Peyer's patch (tissue), 4 donors: ENCODE measurements at regions not wholly inside any gene's neighbourhood (a gene's known extent, or its start where the extent isn't known, plus 50 kb on each side); places are given as distances from the start of the nearest gene placed in this dataset.

Source experiments
- POLR2A ChIP-seq, 2 donors: fragments of 450-650 bp; IDR thresholded peaks; one replicate each; pipeline ENCODE4 v1.5.1; 2017; ENCODE audit warnings: antibody characterized with exemption in 2 of 2, mild to moderate bottlenecking in 2 of 2, moderate library complexity in 2 of 2
- TF ChIP-seq, protein P1 (sequence below), 6 experiments: fragments of 450-650 bp in 4 of 6; fragments of 200-600 bp in 2 of 6; sonication (generic) in 1 of 6; IDR thresholded peaks; one replicate each; pipeline ENCODE4 v1.5.1; 2017 to 2019; ENCODE audit warnings: antibody characterized with exemption in 6 of 6, mild to moderate bottlenecking in 3 of 6, moderate library complexity in 1 of 6

DNA sequence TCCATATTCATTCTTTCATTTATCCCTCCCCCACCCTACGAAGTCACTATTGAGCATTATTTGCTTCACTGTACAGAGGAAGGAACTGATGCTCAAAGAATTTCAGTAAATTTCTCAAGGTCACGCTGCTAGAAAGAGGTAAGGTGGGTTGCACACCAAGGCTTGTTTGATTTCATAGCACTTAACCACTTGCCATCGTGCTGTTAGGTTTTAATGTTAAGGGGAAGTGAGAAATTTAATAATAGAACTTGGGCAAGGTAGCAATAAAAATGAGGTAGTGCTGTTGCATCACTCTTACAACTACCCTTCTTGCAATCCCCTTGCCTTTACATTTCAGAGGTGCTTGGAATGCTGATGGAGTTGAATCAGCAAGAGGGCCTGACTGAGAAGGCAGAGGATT is 343.1 kb downstream of the MID1IP1 start:
- TF ChIP-seq, protein P1, sequence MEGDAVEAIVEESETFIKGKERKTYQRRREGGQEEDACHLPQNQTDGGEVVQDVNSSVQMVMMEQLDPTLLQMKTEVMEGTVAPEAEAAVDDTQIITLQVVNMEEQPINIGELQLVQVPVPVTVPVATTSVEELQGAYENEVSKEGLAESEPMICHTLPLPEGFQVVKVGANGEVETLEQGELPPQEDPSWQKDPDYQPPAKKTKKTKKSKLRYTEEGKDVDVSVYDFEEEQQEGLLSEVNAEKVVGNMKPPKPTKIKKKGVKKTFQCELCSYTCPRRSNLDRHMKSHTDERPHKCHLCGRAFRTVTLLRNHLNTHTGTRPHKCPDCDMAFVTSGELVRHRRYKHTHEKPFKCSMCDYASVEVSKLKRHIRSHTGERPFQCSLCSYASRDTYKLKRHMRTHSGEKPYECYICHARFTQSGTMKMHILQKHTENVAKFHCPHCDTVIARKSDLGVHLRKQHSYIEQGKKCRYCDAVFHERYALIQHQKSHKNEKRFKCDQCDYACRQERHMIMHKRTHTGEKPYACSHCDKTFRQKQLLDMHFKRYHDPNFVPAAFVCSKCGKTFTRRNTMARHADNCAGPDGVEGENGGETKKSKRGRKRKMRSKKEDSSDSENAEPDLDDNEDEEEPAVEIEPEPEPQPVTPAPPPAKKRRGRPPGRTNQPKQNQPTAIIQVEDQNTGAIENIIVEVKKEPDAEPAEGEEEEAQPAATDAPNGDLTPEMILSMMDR (IDR thresholded peaks at IDR 0.05): no peak
- no peak for TF ChIP-seq POLR2A (IDR thresholded peaks at IDR 0.05)
